ENCODE measurements at regions not wholly inside any gene's neighbourhood (a gene's known extent, or its start where the extent isn't known, plus 50 kb on each side); places are given as distances from the start of the nearest gene placed in this dataset.

DNA sequence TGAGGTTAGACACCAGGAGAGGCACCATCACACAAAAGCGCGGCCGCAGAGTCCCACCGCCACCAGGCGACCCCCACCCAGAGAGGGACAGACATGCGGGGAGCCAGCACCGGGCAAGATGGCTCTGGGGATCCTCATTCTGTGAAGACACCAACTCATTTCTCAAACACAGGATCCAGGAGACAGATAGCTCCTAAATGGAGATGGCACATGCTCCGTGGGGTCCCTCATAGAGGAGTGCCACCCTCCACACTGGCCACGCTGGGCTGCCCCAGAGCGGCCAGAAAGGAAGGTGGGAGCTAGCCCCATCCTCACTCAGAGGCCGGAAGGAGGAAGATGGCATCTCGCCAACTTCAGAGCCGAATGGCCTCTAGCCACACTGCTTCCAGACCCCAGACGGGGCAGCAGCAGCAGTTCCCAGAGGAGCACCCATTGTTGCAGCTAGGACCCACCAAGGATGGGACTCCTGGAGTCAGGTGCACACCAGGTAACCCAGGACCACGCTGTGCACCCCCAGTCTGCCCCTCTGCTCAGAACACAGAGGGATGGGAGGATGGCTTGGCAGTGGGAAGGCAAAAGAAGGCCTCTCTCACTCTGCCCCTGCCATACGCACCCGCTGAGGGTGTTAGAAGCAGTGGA lies 78.6 kb downstream of the ZIC5 start:
- no peak for DNase-seq

GRCh38 chr13:99892196-99892613 lies 79.4 kb downstream of the ZIC5 start:
- DNase-seq = no peak

DNA sequence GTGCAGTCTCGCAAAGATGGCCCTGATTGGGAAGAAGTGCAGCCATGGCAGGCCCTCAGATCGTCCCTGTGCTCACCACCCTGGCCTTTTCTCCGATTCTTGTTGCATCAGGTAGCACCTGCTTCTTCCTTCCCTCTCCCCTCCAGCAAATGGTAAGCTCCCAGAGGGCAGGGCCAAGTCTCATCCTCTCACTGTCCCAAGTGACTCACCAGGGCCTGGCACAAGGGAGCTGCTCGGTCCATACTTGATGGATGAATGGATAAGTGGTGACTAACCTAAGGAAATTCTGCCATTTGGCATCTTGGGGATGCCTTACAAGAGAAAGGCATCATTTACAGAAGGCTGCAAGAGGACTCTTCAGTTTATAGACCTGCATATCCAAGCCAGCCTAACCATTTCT lies 84.9 kb downstream of the ZIC5 start:
- DNase-seq = no peak

GRCh38 chr13:99884913-99885312 lies 86.7 kb downstream of the ZIC5 start:
- DNase-seq = no peak

DNA sequence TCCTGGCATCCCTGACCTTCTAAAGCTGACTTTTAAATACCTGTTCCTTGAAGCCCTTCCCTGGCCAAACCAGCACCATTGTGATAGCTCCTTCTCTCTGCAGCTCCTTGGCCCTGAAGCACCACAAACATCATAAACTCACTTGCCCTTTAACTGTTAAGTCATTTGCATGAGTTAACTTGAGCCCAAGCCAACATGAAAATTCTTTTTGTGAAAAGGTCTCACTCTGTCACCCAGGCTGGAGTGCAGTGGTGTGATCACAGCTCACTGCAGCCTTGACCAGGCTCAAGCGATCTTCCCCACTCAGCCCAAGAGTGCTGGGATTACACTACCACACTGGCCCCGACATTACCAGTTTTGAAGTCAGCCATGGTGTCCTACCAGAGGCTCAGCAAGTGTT lies 87.8 kb downstream of the ZIC5 start:
- no peak for DNase-seq

DNA sequence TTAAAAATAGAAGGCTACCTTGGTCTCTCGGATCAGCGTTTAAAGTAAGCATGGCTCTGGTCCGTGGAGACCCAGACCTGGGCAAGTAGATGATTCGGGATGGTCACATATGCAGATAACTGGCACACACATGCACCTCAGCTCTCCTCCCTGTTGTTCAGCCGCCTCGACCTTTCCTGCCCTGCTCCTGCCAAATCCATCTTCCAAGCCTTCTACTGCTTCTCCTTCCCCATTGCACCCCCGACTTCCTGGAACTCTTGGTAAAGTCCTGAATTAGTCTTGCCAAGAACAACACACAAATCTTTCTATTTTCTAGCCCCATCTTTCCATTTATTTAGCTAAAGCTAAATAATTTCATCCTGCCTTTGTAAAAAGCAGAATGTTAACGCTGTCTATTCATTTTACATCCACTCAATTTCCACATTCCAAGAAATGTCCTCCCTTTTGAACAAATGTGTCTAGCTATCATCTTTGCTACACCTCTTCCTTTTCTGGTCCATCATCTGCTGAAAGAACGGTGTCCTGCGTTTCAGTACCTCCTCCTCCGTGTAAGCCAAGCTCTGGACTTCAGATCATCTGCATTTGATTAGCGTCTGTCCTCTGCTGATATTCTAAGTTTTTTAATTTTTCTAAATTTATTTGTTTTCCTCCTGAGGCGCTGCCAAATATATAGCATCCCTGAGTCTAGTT lies 92.5 kb downstream of the ZIC5 start:
- DNase-seq = no peak

- DNase-seq = no peak
These were observed 94.9 kb downstream of the ZIC5 start for GRCh38 chr13:99876651-99877050.

GRCh38 chr13:99875391-99875790 lies 96.2 kb downstream of the ZIC5 start:
- DNase-seq = no peak

DNA sequence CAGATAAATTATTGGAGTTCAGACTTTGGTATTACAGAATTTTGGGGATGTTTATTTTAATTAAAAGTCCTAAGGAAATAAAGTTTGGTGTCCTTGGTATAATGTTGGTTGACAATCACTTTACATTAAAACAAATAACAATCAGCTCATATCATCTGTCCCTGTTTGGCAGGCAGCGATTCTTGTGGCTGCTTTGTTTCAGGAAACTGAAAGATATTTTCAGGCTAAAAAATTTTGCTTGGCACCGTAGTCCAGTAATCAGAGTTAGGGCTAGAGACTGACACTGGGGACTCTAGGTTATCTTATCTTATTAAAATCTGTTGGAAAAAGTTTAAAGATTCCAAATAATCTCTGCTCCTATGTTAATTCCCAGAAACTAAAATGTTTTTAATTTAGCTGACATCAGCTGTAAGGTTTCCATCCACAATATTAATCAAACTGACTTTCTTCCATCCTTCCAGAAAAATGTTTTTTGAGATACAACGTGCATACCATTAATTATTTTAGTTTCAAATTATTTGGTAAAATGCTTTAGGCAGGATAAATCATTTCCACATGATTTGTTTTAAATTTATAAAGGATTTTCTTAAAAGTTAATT lies 97.6 kb downstream of the ZIC5 start:
- no peak for DNase-seq

DNA sequence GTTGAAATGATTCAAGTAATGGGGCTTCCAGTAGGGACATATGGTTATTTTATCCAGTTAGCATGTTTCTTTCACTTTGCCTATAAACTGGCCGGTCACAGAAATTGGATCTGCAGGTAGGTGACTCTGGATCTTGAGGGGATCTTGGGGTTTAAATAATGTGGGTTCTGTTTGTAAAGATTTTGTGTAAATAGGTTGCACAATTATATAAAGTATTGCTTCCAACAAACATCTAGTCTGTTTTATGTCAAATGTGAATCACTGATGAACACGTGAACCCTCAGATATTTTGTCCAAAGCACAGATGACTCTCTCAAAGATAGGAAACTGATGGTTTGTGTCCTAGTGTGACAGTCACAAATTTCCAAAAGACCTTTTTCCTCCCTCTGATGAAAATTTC lies 98.4 kb downstream of the ZIC5 start:
- no peak for DNase-seq

- no peak for DNase-seq
These were observed 100.2 kb downstream of the ZIC5 start for GRCh38 chr13:99871249-99871898.

DNA sequence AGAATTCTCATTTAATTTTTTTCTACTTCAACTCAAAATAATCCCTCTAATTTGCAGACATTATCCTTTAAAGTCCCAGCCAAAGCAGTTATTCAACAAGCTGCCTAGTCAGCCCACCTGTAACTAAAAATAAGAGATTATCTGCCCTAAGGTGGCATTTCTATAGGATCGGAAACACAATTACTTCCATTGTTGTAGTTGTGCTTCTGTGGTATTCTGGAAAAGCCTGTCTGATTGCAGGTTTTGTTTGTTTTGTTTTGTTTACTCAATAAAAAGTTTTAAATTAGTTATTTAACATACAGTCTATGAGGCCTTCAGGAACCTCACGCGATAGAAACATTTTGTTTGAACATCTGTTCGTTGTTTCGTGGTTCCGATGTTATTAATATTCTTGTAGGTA lies 101.0 kb downstream of the ZIC5 start:
- no peak for DNase-seq

DNA sequence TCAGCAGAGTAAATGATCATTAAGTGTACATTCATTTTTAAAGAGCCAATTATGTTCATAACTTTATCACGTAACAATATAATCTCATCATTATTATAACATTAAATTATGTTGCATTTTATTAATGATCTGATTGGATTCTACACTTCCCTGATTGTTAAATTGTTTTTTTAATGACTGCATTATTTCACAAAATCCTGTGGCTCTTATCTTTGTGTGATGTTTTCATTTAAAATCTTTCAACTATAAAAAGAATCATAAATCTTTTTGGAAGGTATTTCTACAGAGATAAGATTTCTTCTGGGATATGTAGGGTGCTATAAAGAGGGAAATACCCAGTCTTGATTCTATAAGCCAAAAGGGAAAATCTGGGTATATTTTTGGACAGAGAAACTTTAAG lies 101.7 kb downstream of the ZIC5 start:
- DNase-seq = no peak

- DNase-seq = no peak
These were observed 102.8 kb downstream of the ZIC5 start for GRCh38 chr13:99868767-99869166.

- DNase-seq = no peak
These were observed 103.9 kb downstream of the ZIC5 start for GRCh38 chr13:99867535-99868257.

DNA sequence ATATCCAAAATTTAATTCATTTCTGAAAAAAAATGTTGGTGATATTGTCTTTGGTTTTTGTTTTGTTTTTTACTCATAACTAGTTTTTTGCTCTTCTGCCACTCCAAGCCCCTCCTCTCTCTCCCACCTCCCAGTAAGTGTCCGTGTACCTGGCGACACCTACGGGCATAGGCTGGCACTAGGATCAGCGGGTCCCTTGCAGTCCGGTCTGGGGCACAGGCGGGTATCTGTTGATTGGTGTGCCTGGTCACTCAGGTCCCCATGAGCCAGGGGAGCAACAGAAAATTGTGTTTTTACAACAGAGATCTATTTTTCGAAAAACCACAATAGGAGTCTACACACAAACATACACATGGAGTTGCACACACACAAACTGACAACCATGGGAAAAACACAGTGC lies 104.8 kb downstream of the ZIC5 start:
- no peak for DNase-seq

- no peak for DNase-seq
These were observed 106.1 kb downstream of the ZIC5 start for GRCh38 chr13:99865420-99865930.

- DNase-seq = no peak
These were observed 107.0 kb downstream of the ZIC5 start for GRCh38 chr13:99864627-99864990.

- no peak for DNase-seq
These were observed 107.6 kb downstream of the ZIC5 start for GRCh38 chr13:99863789-99864626.

DNA sequence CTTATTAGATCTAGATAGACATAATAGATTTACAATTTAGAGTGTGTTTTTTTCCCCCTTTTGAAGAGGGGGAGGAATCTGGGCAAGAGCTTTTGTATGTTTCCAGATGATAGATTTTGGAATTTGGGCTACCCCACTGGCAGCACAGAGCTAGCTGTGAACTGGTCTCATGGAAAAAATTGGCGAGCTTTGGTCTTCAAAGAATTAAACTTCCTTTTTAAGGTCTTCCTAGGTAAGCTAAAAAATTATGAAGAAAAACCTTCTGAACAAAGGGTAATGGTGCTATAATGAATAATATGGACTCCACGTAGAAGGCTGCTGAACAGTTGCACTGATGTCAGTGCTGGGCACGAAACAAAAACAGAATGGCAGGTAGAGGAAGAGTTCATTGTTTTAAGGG lies 109.3 kb downstream of the ZIC5 start:
- DNase-seq = no peak

DNA sequence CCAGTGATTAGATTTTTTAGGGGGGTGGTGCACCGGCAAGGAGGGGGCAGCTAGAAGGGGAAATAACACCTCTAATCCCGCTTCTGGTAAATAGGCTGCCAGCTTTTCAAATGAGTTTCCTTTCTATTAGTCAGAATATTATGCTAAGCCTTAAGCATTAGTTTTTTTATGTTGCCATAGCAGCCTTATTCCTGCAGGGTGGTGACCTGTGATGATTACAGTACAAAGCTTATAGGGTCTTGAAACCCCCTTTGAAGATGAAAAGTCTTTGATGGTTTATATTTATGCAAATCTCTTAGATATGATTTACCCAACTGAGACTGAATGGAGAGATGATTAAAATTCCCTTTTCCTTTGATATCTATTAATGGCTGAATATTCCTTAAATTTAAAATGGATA lies 109.8 kb downstream of the ZIC5 start:
- no peak for DNase-seq

DNA sequence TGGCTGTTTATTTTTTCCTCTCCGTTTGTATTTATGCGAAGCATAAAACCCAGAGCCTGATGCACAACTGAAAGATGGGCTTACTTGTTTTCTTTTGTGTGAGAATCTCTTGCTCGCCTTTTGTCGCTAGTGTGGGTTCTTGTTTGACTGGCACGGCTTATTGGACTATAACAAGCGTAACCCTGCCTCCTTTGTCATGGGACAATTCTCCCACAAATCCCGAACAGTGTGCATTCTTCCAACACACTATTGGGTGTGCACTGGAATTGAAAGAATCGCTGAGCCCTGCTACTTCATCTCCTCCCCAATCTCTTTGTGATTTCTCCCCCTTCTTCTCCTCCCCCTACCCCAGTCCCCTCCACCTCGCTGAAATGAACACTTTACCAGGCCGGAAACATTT lies 110.8 kb downstream of the ZIC5 start:
- DNase-seq = no peak

Measured in NCI-H2227 treated with DMSO at 0.1 percent for 48 hours (cell line).